ENCODE measurements at regions not wholly inside any gene's neighbourhood (a gene's known extent, or its start where the extent isn't known, plus 50 kb on each side); places are given as distances from the start of the nearest gene placed in this dataset.

- no peak for DNase-seq (ENCODE audit: low read depth, low spot score)
- no peak overlapping the region for H3K27ac ChIP-seq
Observed at GRCh38 chr4:17301869-17302268, 210.0 kb downstream of the QDPR start.

GRCh38 chr4:17301266-17301665 lies 210.6 kb downstream of the QDPR start:
- no peak overlapping the region for H3K27ac ChIP-seq
- no peak for DNase-seq (ENCODE audit: low read depth, low spot score)

DNA sequence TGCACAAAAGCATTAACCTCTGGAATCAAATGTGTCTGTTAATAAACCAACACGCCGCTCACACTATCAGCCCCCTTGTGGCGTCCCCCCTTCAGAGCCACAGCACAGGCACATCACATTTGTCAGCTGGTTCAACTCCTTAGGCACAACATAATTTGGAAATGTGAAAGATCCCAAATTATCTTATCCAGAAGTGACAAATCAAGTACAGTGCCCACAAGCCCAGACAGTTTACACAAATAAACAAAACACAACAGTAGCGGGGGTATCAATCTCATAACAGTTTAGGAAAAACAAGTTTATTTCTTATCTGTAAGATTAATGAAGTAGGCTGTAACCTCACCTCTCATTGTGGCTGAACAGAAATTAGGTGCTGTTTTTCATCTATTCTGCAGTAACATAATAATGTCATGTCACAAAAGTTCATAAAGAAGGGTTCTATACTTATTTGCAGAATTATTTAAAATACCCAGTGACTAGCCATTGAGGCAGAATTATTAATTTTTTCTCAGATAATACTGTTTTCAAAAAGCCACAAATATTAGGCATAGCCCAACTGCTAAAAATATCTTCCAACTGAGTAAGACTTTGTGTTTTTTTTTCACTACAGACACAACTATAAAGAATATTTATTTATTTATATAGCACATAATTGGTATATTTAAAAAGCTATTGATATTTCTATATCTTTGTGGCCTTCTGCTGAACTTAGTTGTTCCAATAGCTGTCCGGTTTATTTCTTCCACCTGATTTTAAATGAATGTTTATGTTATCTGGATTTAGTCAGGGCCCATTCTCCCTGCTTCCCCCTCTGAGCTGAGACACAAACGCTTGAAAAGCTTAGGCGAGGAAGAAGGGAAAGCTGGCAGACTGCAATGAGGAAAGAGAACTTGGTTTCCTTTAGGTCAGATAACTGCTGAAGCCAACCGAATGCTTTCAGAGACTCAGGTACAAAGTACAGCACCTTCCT lies 214.7 kb downstream of the QDPR start:
- DNase-seq (ENCODE audit: low read depth, low spot score) = no peak
- H3K27ac ChIP-seq = no peak overlapping the region

- no peak for DNase-seq (ENCODE audit: low read depth, low spot score)
- H3K27ac ChIP-seq = no peak overlapping the region
Observed at GRCh38 chr4:17293901-17294300, 218.0 kb downstream of the QDPR start.

DNA sequence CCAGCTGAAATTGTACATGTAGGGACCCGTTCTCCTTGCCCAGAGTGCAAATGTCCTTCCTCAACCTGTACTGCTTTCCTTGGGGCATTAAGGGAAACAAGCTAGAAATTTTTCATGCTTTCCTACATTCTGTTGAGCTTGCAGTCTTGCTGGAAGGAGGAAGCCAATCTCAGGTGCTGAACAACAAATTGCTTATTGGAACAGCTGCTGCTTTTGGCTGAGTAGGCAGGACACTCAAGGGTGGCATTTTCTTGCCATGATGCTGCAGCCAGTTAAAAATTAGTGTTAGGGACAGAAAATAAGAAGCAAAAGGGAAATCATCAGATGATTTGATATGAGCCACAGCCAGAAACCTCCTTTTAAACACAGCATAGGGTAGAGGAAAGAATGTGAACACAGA lies 223.7 kb downstream of the QDPR start:
- no peak overlapping the region for H3K27ac ChIP-seq
- DNase-seq (ENCODE audit: low read depth, low spot score) = no peak

DNA sequence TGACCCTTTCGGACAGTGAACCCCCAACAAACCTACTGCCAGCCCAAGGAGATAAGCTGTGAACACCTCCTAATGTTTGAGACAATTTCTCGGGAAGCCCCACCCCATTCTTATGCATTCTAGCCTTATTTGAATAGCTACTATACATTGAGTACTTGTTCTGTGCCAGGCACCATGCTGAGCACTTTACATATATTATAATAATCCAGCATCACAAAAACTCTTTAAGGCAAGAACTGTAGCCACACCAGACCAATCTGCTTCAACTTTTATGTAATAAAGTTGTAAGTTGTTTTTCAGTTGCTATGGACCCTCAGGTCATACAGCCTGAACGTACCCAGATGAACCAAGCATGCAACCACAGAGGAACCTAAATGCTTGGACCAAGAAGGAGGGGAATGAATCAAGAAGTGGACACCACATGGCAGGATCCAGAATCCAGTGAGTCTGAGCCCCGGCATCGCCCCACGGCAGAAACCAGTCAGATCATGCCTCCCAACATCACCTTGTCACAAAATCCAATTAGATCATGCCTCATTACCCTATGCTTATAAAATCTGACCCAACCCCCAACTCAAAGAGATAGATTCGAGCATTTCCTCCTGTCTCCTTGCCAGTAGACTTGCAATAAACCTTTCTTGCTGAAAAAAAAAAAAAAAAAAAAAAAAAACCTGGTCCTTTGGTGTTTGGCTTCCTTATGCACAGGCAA lies 225.0 kb downstream of the QDPR start:
- DNase-seq (ENCODE audit: low read depth, low spot score) = no peak
- no peak overlapping the region for H3K27ac ChIP-seq

GRCh38 chr4:17285747-17286146 lies 226.1 kb downstream of the QDPR start:
- no peak overlapping the region for H3K27ac ChIP-seq
- no peak for DNase-seq (ENCODE audit: low read depth, low spot score)

GRCh38 chr4:17284323-17285175 lies 227.3 kb downstream of the QDPR start:
- no peak for DNase-seq (ENCODE audit: low read depth, low spot score)
- H3K27ac ChIP-seq = no peak overlapping the region

- no peak overlapping the region for H3K27ac ChIP-seq
- DNase-seq (ENCODE audit: low read depth, low spot score) = no peak
Observed at GRCh38 chr4:17283832-17284231, 228.1 kb downstream of the QDPR start.

DNA sequence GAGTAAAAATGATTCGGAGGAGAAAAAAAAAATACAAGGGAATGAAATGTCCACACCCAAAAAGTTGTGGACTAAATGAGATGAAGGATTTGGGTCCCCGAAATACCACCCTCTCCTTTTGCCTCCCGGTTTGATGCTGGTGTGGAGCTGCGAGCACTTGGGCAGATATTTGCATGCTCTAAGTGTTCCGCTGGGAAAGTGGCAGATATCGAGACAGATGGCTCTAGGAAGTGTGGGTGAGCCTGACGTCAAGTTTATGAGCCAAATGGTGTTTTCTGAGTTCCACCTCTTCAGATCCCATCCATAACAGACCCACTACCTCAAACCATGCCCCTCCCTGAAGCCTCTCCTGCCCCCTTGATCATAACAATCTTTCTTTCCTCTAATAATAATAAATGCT lies 228.6 kb downstream of the QDPR start:
- H3K27ac ChIP-seq = no peak overlapping the region
- DNase-seq (ENCODE audit: low read depth, low spot score) = no peak

- H3K27ac ChIP-seq = no peak overlapping the region
- no peak for DNase-seq (ENCODE audit: low read depth, low spot score)
Observed at GRCh38 chr4:17280261-17281018, 231.4 kb downstream of the QDPR start.

GRCh38 chr4:17276776-17277175 lies 235.1 kb downstream of the QDPR start:
- H3K27ac ChIP-seq = no peak overlapping the region
- DNase-seq (ENCODE audit: low read depth, low spot score) = no peak

GRCh38 chr4:17275836-17276235 lies 236.1 kb downstream of the QDPR start:
- no peak for DNase-seq (ENCODE audit: low read depth, low spot score)
- H3K27ac ChIP-seq = no peak overlapping the region

GRCh38 chr4:17273047-17273446 lies 238.8 kb downstream of the QDPR start:
- DNase-seq (ENCODE audit: low read depth, low spot score) = no peak

DNA sequence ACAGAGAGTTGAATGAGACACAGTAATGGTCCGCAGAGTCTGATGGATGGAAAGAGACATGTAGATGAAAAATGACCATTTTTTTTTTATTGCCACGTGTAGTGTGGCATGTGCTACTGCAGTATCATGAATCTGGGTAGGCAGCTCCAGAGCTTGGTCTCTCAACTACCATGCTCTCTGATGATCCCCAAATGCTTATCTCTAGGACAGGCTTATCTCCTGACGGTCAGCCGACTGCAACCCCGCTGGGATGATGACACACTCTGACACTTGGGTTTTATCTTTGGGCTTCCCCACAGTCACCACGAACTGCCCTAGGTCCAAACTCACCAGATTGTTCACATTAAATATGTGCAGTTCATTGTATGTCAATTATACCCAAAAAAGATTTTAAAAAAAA lies 239.7 kb downstream of the QDPR start:
- H3K27ac ChIP-seq = no peak overlapping the region
- no peak for DNase-seq (ENCODE audit: low read depth, low spot score)

More at GRCh38 chr4:17273047-17273446, 238.8 kb downstream of the QDPR start:
- no peak overlapping the region for H3K27ac ChIP-seq

DNA sequence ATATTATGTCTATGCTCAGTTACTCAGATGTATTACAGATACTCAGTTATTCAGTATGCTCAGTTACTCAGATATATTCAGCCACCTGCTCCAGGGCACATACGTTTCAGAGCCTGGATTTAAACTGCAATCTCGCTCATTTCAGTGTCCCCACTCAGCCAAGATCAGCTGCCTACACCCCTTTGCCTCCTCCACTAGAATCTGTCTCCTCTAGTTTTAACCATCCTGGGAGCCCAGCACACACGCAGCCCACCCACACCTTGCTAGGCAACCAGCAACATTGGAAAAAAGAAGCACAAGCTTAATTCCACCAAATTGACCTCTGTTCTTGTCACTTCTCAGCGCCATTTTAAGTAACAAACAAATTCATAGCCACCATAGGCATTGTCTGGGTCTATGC lies 246.2 kb downstream of the QDPR start:
- DNase-seq (ENCODE audit: low read depth, low spot score) = no peak
- no peak overlapping the region for H3K27ac ChIP-seq

- no peak overlapping the region for H3K27ac ChIP-seq
- DNase-seq (ENCODE audit: low read depth, low spot score) = no peak
Observed at GRCh38 chr4:17265139-17265538, 246.8 kb downstream of the QDPR start.

- no peak for DNase-seq (ENCODE audit: low read depth, low spot score)
- no peak overlapping the region for H3K27ac ChIP-seq
Observed at GRCh38 chr4:17260166-17260907, 251.6 kb downstream of the QDPR start.

- H3K27ac ChIP-seq = no peak overlapping the region
- DNase-seq (ENCODE audit: low read depth, low spot score) = no peak
Observed at GRCh38 chr4:17258106-17258505, 253.8 kb downstream of the QDPR start.
